ENCODE measurements at regions not wholly inside any gene's neighbourhood (a gene's known extent, or its start where the extent isn't known, plus 50 kb on each side); places are given as distances from the start of the nearest gene placed in this dataset.

DNA sequence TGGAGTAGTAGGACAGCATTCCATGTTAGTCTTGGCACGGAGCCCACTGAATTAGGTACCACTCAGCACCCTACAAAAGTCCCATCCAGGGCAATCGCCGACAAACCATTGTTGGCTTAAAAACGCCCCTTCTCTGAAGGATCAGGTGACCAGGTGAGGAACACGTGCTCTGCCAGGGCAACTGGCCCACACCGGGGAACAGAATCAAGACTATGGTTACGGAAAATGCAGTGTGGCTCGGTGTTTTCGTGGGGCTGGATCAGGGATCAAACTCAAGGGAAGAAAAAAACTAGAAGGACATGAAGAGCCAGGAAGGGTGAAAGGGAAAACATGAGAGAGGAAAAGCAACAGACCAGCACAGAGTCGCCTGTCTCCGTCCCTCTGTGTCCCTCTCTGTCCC, 177.8 kb upstream of the ARID1B start:
- TF ChIP-seq EZH2 (IDR thresholded peaks at IDR 0.05; ENCODE audit: insufficient read depth, poor library complexity, severe bottlenecking) (no peak), EZH2phosphoT487 (IDR thresholded peaks at IDR 0.05; ENCODE audit: insufficient read depth, low read depth) (no peak)

All from GM23248 (cell line).